AG09319 (cell line): ENCODE measurements at regions not wholly inside any gene's neighbourhood (a gene's known extent, or its start where the extent isn't known, plus 50 kb on each side); places are given as distances from the start of the nearest gene placed in this dataset.
"Not testable (repeated sequence)": the region's sequence is repeated elsewhere in the genome, so short reads cannot be mapped to it uniquely, and the experiment has no call there.

Experiments
- DNase-seq: peaks from one replicate; pipeline ENCODE4 v3.0.0-alpha.2; 2010; ENCODE audit warnings: low read depth; ENCODE audit errors: extremely low read depth
- CTCF ChIP-seq: IDR thresholded peaks from 2 replicates; pipeline ENCODE4 v1.5.1; 2011; ENCODE audit warnings: low read depth, mild to moderate bottlenecking, inconsistent platforms, low read length, moderate library complexity

- TF ChIP-seq CTCF: no peak
- DNase-seq: no peak
These were observed 174.3 kb upstream of the NLRP1 start for GRCh38 chr17:5758651-5759050.

- DNase-seq: no peak
- no peak for TF ChIP-seq CTCF
These were observed 175.2 kb upstream of the NLRP1 start for GRCh38 chr17:5759501-5759925.

- DNase-seq: no peak
- TF ChIP-seq CTCF: no peak
These were observed 177.9 kb upstream of the NLRP1 start for GRCh38 chr17:5762191-5762590.

- DNase-seq: no peak
- no peak for TF ChIP-seq CTCF
These were observed 179.4 kb upstream of the NLRP1 start for GRCh38 chr17:5763595-5764306.

- no peak for TF ChIP-seq CTCF
- DNase-seq: no peak
These were observed 185.5 kb upstream of the NLRP1 start for GRCh38 chr17:5769593-5770354.

GRCh38 chr17:5770441-5771270 lies 186.3 kb upstream of the NLRP1 start:
- TF ChIP-seq CTCF: no peak
- DNase-seq: no peak

GRCh38 chr17:5771271-5771577 lies 186.9 kb upstream of the NLRP1 start:
- not testable (repeated sequence) for DNase-seq

GRCh38 chr17:5772017-5772416 lies 187.7 kb upstream of the NLRP1 start:
- not testable (repeated sequence) for DNase-seq
